Esophagus muscularis mucosa (tissue), 4 donors: ENCODE measurements at regions not wholly inside any gene's neighbourhood (a gene's known extent, or its start where the extent isn't known, plus 50 kb on each side); places are given as distances from the start of the nearest gene placed in this dataset.

Experiments used
- DNase-seq: peaks from one replicate; pipeline ENCODE4 v3.0.0-alpha.2; 2017; ENCODE audit errors: extremely low spot score
- H3K27ac ChIP-seq, 4 donors: fragments of 200-600 bp; sonication (generic); replicated peaks in 1 of 4; 1 replicate in 3 of 4; 2 replicates in 1 of 4; pipeline ENCODE4 v1.5.1; 2016 to 2019; ENCODE audit warnings: mild to moderate bottlenecking in 1 of 4
- H3K27me3 ChIP-seq, 4 donors: fragments of 200-600 bp; sonication (generic); one replicate each; pipeline versions ENCODE4 v1.5.1 to v1.6.0; 2016 to 2019
- H3K36me3 ChIP-seq, 4 donors: fragments of 200-600 bp; sonication (generic); one replicate each; pipeline ENCODE4 v1.5.1; 2016 to 2019
- H3K4me1 ChIP-seq, 4 donors: fragments of 200-600 bp; sonication (generic); one replicate each; pipeline ENCODE4 v1.5.1; 2016 to 2019
- H3K4me3 ChIP-seq, 4 donors: fragments of 200-600 bp; sonication (generic); 1 replicate in 2 of 4; 2 replicates in 2 of 4; pipeline ENCODE4 v1.5.1; 2016 to 2019; ENCODE audit warnings: mild to moderate bottlenecking in 4 of 4, moderate library complexity in 1 of 4
- H3K9me3 ChIP-seq, 4 donors: fragments of 200-600 bp; sonication (generic); 1 replicate in 3 of 4; 2 replicates in 1 of 4; pipeline ENCODE4 v1.5.1; 2016 to 2019
- EP300 ChIP-seq: sonication (generic); formaldehyde crosslinking; IDR thresholded peaks from one replicate; pipeline ENCODE4 v1.6.1; 2017; ENCODE audit warnings: antibody characterized with exemption
- POLR2A ChIP-seq: fragments of 450-650 bp; IDR thresholded peaks from one replicate; pipeline ENCODE4 v1.6.1; 2017; ENCODE audit warnings: antibody characterized with exemption, moderate library complexity, mild to moderate bottlenecking, low read depth
- POLR2AphosphoS5 ChIP-seq, 2 donors: sonication (generic); formaldehyde crosslinking; IDR thresholded peaks; one replicate each; pipeline ENCODE4 v1.6.1; 2017; ENCODE audit warnings: antibody characterized with exemption in 2 of 2
- WGBS: methylation state at CpG from one replicate; pipeline ENCODE4 v1.1.5; 2018; 5-methylcytosine and 5-hydroxymethylcytosine counted together
- intact Hi-C: fragments of 100-400 bp; cut with DNase I; formaldehyde crosslinking; loops from one replicate; pipeline ENCODE4 v1.15.1; 2023
- TF ChIP-seq, protein P1 (sequence below), 3 experiments: fragments of 200-600 bp in 2 of 3; fragments of 450-650 bp in 1 of 3; sonication (generic) in 2 of 3; IDR thresholded peaks; one replicate each; pipeline ENCODE4 v1.5.1; 2017 to 2019; ENCODE audit warnings: antibody characterized with exemption in 3 of 3, mild to moderate bottlenecking in 2 of 3, moderate library complexity in 1 of 3

- H3K4me1 ChIP-seq: no peaks in the 10 kb centered on the region
- 81% methylated on average over 7 of the region's 7 CpGs for WGBS
- H3K4me3 ChIP-seq: no peak overlapping the region
- TF ChIP-seq, protein P1, sequence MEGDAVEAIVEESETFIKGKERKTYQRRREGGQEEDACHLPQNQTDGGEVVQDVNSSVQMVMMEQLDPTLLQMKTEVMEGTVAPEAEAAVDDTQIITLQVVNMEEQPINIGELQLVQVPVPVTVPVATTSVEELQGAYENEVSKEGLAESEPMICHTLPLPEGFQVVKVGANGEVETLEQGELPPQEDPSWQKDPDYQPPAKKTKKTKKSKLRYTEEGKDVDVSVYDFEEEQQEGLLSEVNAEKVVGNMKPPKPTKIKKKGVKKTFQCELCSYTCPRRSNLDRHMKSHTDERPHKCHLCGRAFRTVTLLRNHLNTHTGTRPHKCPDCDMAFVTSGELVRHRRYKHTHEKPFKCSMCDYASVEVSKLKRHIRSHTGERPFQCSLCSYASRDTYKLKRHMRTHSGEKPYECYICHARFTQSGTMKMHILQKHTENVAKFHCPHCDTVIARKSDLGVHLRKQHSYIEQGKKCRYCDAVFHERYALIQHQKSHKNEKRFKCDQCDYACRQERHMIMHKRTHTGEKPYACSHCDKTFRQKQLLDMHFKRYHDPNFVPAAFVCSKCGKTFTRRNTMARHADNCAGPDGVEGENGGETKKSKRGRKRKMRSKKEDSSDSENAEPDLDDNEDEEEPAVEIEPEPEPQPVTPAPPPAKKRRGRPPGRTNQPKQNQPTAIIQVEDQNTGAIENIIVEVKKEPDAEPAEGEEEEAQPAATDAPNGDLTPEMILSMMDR (IDR thresholded peaks at IDR 0.05): no peak
- TF ChIP-seq POLR2AphosphoS5 (IDR thresholded peaks at IDR 0.05): no peak
- TF ChIP-seq POLR2A: no peak
- TF ChIP-seq EP300: no peak
- no peaks in the 10 kb centered on the region for H3K9me3 ChIP-seq
- H3K27me3 ChIP-seq: peaks cover 0 to 21% (median 0%) of the 10 kb centered on the region in 4 donors
- no peak overlapping the region for H3K27ac ChIP-seq
- intact Hi-C loops: loop anchor here (5.0 to 10.0 kb wide), 2 partner anchors 165 to 243 kb away; no protein-coding TSS in a partner anchor
- no peaks in the 10 kb centered on the region for H3K36me3 ChIP-seq
- DNase-seq: no peak
These were observed 743.4 kb downstream of the UQCRFS1 start for GRCh38 chr19:28469544-28469943.

DNA sequence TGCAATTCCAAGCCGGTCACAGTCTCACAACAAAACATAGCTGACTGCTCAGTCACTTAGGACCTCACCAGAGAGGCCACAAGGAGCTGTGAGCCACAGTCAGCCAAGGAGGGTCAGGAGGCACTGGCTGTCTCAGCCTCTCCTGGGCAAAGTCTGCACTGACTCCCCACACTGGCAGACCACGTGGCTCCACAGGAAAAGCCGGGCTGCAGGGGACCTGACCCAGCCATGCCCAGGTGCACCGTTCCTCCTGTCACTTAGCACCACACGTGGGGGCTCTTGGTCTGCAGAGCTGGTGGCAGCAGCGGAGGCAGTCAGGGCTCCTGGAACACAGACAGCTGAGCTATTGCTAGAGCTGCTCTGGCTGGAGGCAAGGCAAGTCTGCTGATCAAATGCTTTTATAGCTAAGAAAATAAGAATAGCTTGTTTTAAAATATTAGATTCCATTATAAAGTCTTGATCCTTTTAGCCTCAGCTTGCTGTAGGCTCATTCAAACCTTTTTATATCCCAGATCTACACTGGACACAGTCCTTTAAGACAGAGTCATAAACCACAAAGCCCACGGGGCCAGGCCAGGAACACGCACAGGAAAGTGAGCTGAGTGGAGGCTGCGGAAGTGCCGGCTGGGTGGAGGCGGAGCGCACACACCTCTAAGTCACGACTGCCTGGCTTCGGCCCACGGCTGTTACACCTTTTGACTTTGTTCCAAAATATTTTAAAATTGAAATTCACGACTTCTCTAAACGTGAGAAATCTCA is 744.1 kb downstream of the UQCRFS1 start:
- WGBS: 30% methylated on average over 17 of the region's 17 CpGs
- no peak for DNase-seq
- H3K27me3 ChIP-seq: peaks cover 0 to 28% (median 0%) of the 10 kb centered on the region in 4 donors
- no peaks in the 10 kb centered on the region for H3K9me3 ChIP-seq
- H3K27ac ChIP-seq: no peak overlapping the region
- no peak overlapping the region for H3K4me3 ChIP-seq
- H3K36me3 ChIP-seq: no peaks in the 10 kb centered on the region
- intact Hi-C loops: loop anchor here (5.0 to 10.0 kb wide), 2 partner anchors 166 to 243 kb away; no protein-coding TSS in a partner anchor
- no peaks in the 10 kb centered on the region for H3K4me1 ChIP-seq
- TF ChIP-seq POLR2A (no peak), POLR2AphosphoS5 (IDR thresholded peaks at IDR 0.05) (no peak), EP300 (no peak)
- TF ChIP-seq, protein P1 (IDR thresholded peaks at IDR 0.05): no peak

GRCh38 chr19:28466107-28467045 is 746.6 kb downstream of the UQCRFS1 start:
- DNase-seq: no peak
- no peak overlapping the region for H3K4me3 ChIP-seq
- no peaks in the 10 kb centered on the region for H3K4me1 ChIP-seq
- H3K36me3 ChIP-seq: no peaks in the 10 kb centered on the region
- intact Hi-C loops: loop anchor here (2.0 to 10.0 kb wide), 3 partner anchors 168 to 412 kb away; no protein-coding TSS in a partner anchor
- H3K27me3 ChIP-seq: peaks cover 0 to 34% (median 0%) of the 10 kb centered on the region in 4 donors
- WGBS: 70% methylated on average over 9 of the region's 9 CpGs
- TF ChIP-seq, protein P1 (IDR thresholded peaks at IDR 0.05): peak; percentile 39 to 74 (median 67)
- no peak for TF ChIP-seq POLR2AphosphoS5 (IDR thresholded peaks at IDR 0.05)
- no peak overlapping the region for H3K27ac ChIP-seq
- H3K9me3 ChIP-seq: no peaks in the 10 kb centered on the region

- intact Hi-C loops: loop anchor here (2.0 to 10.0 kb wide), 3 partner anchors 169 to 413 kb away; no protein-coding TSS in a partner anchor
- no peak for DNase-seq
- no peak for TF ChIP-seq POLR2AphosphoS5 (IDR thresholded peaks at IDR 0.05)
- no peak for TF ChIP-seq EP300
- TF ChIP-seq, protein P1 (IDR thresholded peaks at IDR 0.05): no peak
- peaks cover 0 to 34% (median 0%) of the 10 kb centered on the region in 4 donors for H3K27me3 ChIP-seq
- H3K36me3 ChIP-seq: no peaks in the 10 kb centered on the region
- no peak overlapping the region for H3K4me3 ChIP-seq
- H3K4me1 ChIP-seq: no peaks in the 10 kb centered on the region
- H3K9me3 ChIP-seq: no peaks in the 10 kb centered on the region
- 67% methylated on average over 3 of the region's 3 CpGs for WGBS
- no peak overlapping the region for H3K27ac ChIP-seq
These were observed 747.4 kb downstream of the UQCRFS1 start for GRCh38 chr19:28465371-28466086.
